Adrenal gland (tissue), 5 donors: ENCODE measurements at regions not wholly inside any gene's neighbourhood (a gene's known extent, or its start where the extent isn't known, plus 50 kb on each side); places are given as distances from the start of the nearest gene placed in this dataset.

Experiments
- POLR2A ChIP-seq, 2 donors: fragments of 450-650 bp; IDR thresholded peaks; one replicate each; pipeline ENCODE4 v1.6.1; 2017; ENCODE audit warnings: antibody characterized with exemption in 2 of 2, mild to moderate bottlenecking in 2 of 2, moderate library complexity in 1 of 2
- TF ChIP-seq, protein P1 (sequence below), 6 experiments: fragments of 450-650 bp in 4 of 6; fragments of 200-600 bp in 2 of 6; sonication (generic) in 1 of 6; IDR thresholded peaks; 1 replicate in 5 of 6; 2 replicates in 1 of 6; pipeline versions ENCODE4 v1.5.1 to v1.8.0; 2016 to 2021; ENCODE audit warnings: antibody characterized with exemption in 6 of 6, mild to moderate bottlenecking in 2 of 6, moderate library complexity in 1 of 6
- donor health status: DM: no; HTN: no; CAD: no.

- TF ChIP-seq, protein P1, sequence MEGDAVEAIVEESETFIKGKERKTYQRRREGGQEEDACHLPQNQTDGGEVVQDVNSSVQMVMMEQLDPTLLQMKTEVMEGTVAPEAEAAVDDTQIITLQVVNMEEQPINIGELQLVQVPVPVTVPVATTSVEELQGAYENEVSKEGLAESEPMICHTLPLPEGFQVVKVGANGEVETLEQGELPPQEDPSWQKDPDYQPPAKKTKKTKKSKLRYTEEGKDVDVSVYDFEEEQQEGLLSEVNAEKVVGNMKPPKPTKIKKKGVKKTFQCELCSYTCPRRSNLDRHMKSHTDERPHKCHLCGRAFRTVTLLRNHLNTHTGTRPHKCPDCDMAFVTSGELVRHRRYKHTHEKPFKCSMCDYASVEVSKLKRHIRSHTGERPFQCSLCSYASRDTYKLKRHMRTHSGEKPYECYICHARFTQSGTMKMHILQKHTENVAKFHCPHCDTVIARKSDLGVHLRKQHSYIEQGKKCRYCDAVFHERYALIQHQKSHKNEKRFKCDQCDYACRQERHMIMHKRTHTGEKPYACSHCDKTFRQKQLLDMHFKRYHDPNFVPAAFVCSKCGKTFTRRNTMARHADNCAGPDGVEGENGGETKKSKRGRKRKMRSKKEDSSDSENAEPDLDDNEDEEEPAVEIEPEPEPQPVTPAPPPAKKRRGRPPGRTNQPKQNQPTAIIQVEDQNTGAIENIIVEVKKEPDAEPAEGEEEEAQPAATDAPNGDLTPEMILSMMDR (IDR thresholded peaks at IDR 0.05) = no peak
- TF ChIP-seq POLR2A (IDR thresholded peaks at IDR 0.05) = no peak
These were observed 348.1 kb downstream of the THBS2 start for GRCh38 chr6:168905451-168906090.
